GM12878 (cell line): ENCODE measurements at regions not wholly inside any gene's neighbourhood (a gene's known extent, or its start where the extent isn't known, plus 50 kb on each side); places are given as distances from the start of the nearest gene placed in this dataset.

ENCODE experiments used
- ATAC-seq: fragments of 200-7000 bp; cut with Tn5 transposase; 3 replicates; pipeline ENCODE4 v1.9.1; 2020; ENCODE audit warnings: mild to moderate bottlenecking, moderate library complexity
- BruUV-seq: library from RNA; stranded (reverse); fragments of 400-500 nt; replicated peaks from 2 replicates; lab custom pipeline; 2021; lab: Mats Ljungman, UMichigan
- CTCF ChIA-PET: fragments of 300-600 bp; sonication (Branson Sonifier 250); formaldehyde crosslinking; extraction: SDS; loops from one replicate; lab custom pipeline; 2021; ENCODE audit warnings: inconsistent platforms; lab: Yijun Ruan, JAX
- POLR2A ChIA-PET: fragments of 350-600 bp; formaldehyde crosslinking; extraction: SDS; loops from one replicate; lab custom pipeline; 2021; ENCODE audit warnings: inconsistent platforms; lab: Charles Lee
- RAD21 ChIA-PET: fragments of 300-600 bp; sonication (Branson Sonifier 250); formaldehyde crosslinking; loops from one replicate; lab custom pipeline; 2023; ENCODE audit warnings: antibody characterized with exemption; ENCODE audit not compliant: unreplicated experiment; lab: Charles Lee
- SMC1A ChIA-PET: fragments of 300-600 bp; sonication (Branson Sonifier 250); formaldehyde crosslinking; loops from one replicate; lab custom pipeline; 2023; ENCODE audit not compliant: unreplicated experiment, uncharacterized antibody; lab: Charles Lee
- DNase-seq: peaks from one replicate; pipeline ENCODE4 v3.0.0-alpha.2; 2011; ENCODE audit warnings: low read depth, low spot score
- FAIRE-seq: peaks from 3 replicates; lab custom pipeline; 2011; peaks lifted over from hg19 to GRCh38; lab: Jason Lieb, UNC
- H2AFZ ChIP-seq: 2 replicates; pipeline ENCODE4 v1.6.0; 2011; ENCODE audit warnings: low read depth, low read length, control low read depth; ENCODE audit not compliant: control insufficient read depth
- H3K27ac ChIP-seq: 2 replicates; pipeline ENCODE4 v1.5.1; 2011; ENCODE audit warnings: control low read depth; ENCODE audit not compliant: control insufficient read depth, insufficient read depth
- H3K27me3 ChIP-seq, 2 experiments: replicated peaks in 1 of 2; 2 replicates each; pipeline versions ENCODE4 v1.6.0 to v1.6.1; 2011; ENCODE audit warnings: low read length in 1 of 2; ENCODE audit not compliant: control insufficient read depth in 2 of 2, insufficient read depth in 2 of 2
- H3K36me3 ChIP-seq, 2 experiments: 2 replicates each; pipeline ENCODE4 v1.5.1; 2011; ENCODE audit warnings: low read length in 1 of 2; ENCODE audit not compliant: control insufficient read depth in 2 of 2, insufficient read depth in 2 of 2
- H3K4me1 ChIP-seq: 2 replicates; pipeline ENCODE4 v1.6.1; 2011; ENCODE audit warnings: mild to moderate bottlenecking, low read length, moderate library complexity, mixed read lengths; ENCODE audit not compliant: control insufficient read depth, insufficient read depth
- H3K4me2 ChIP-seq: 2 replicates; pipeline ENCODE4 v1.6.0; 2011; ENCODE audit warnings: control low read depth; ENCODE audit not compliant: control insufficient read depth, insufficient read depth
- H3K4me3 ChIP-seq: fragments of 200-600 bp; sonication (generic); 2 replicates; pipeline ENCODE4 v1.5.1; 2016
- H3K79me2 ChIP-seq: 2 replicates; pipeline ENCODE4 v1.6.0; 2011; ENCODE audit warnings: low read length; ENCODE audit not compliant: control insufficient read depth, insufficient read depth
- H3K9ac ChIP-seq: 2 replicates; pipeline ENCODE4 v1.8.0; 2011; ENCODE audit warnings: low read length, control low read depth, mixed read lengths; ENCODE audit not compliant: control insufficient read depth, insufficient read depth
- H3K9me3 ChIP-seq: replicated peaks from 3 replicates; pipeline ENCODE4 v1.5.1; 2011; ENCODE audit warnings: mild to moderate bottlenecking, low read length; ENCODE audit not compliant: control insufficient read depth, insufficient read depth
- H4K20me1 ChIP-seq: 2 replicates; pipeline ENCODE4 v1.6.0; 2011; ENCODE audit not compliant: control insufficient read depth, insufficient read depth
- CREB1 ChIP-seq: IDR thresholded peaks from 2 replicates; pipeline ENCODE4 v1.6.1; 2012; ENCODE audit warnings: low read depth, mild to moderate bottlenecking, inconsistent platforms
- MYC ChIP-seq: IDR thresholded peaks from 2 replicates; pipeline ENCODE4 v1.6.1; 2011; ENCODE audit warnings: mild to moderate bottlenecking, low read length, moderate library complexity, inconsistent platforms; ENCODE audit not compliant: insufficient read depth, insufficient replicate concordance, insufficient read length, severe bottlenecking
- SIN3A ChIP-seq: IDR thresholded peaks from 2 replicates; pipeline ENCODE4 v1.6.1; 2012; ENCODE audit warnings: low read depth, low read length, improper control_type of control experiment
- SMAD5 ChIP-seq: IDR thresholded peaks from 2 replicates; pipeline ENCODE4 v1.6.1; 2016; ENCODE audit warnings: antibody characterized with exemption, low read depth
- TAF1 ChIP-seq: IDR thresholded peaks from 2 replicates; pipeline ENCODE4 v1.6.1; 2011; ENCODE audit warnings: mild to moderate bottlenecking, low read depth, low read length, borderline replicate concordance
- YBX1 ChIP-seq: fragments of 450-650 bp; IDR thresholded peaks from 2 replicates; pipeline ENCODE4 v1.6.1; 2016; ENCODE audit warnings: antibody characterized with exemption
- ZNF687 ChIP-seq: fragments of 450-650 bp; IDR thresholded peaks from 2 replicates; pipeline ENCODE4 v1.6.1; 2017; ENCODE audit warnings: mild to moderate bottlenecking, moderate library complexity
- WGBS: methylation state at CpG from one replicate; pipeline ENCODE4 v1.1.6; 2016; ENCODE audit warnings: low lambda C conversion rate; ENCODE audit not compliant: insufficient replicate concordance, insufficient coverage; ENCODE audit errors: missing lambda C conversion rate; 5-methylcytosine and 5-hydroxymethylcytosine counted together
- in situ Hi-C: fragments of 300-500 bp; cut with MboI; formaldehyde crosslinking; loops from 9 replicates; pipeline ENCODE4 v1.14.3; 2018; ENCODE audit warnings: mixed read lengths
- intact Hi-C: fragments of 100-400 bp; cut with micrococcal nuclease; formaldehyde crosslinking; loops from one replicate; pipeline ENCODE4 v1.14.2; 2022; ENCODE audit not compliant: unreplicated experiment
- TF ChIP-seq, protein P1 (sequence below): fragments of 450-650 bp; IDR thresholded peaks from 2 replicates; pipeline ENCODE4 v1.6.1; 2016; ENCODE audit warnings: mild to moderate bottlenecking, moderate library complexity, borderline replicate concordance
- TF ChIP-seq, protein P2 (sequence below): fragments of 450-650 bp; conservative IDR thresholded peaks from 2 replicates; pipeline ENCODE4 v1.6.1; 2017; ENCODE audit warnings: mild to moderate bottlenecking, moderate library complexity
- TF ChIP-seq, protein P3 (sequence below): fragments of 450-650 bp; IDR thresholded peaks from 2 replicates; pipeline ENCODE4 v1.6.1; 2017; ENCODE audit warnings: antibody characterized with exemption, mild to moderate bottlenecking, moderate library complexity

GRCh38 chr4:24056289-24056688, 166.4 kb upstream of the PPARGC1A start (continued):
- TF ChIP-seq TAF1, result no peak

- H3K27ac ChIP-seq, result no peak overlapping the region
- intact Hi-C loops (no loop called here), in situ Hi-C loops (no loop called here)
- H2AFZ ChIP-seq, result no peak overlapping the region
- H3K4me1 ChIP-seq, result no peaks in the 10 kb centered on the region
- ATAC-seq (no peak), FAIRE-seq (no peak), DNase-seq (no peak)
- ChIA-PET POLR2A (no interaction called here), SMC1A (no interaction called here), RAD21 (no interaction called here), CTCF (no interaction called here)
- WGBS, result 13% methylated on average over 3 of the region's 3 CpGs
- no peak overlapping the region for H3K4me3 ChIP-seq
- no peaks in the 10 kb centered on the region for H3K79me2 ChIP-seq
- H3K9me3 ChIP-seq, result no peaks in the 10 kb centered on the region
- H3K4me2 ChIP-seq, result no peak overlapping the region
- no peaks in the 10 kb centered on the region for H3K27me3 ChIP-seq
- no peaks in the 10 kb centered on the region for H4K20me1 ChIP-seq
- BruUV-seq, result no TSS peak
- H3K36me3 ChIP-seq, result no peaks in the 10 kb centered on the region
- no peak overlapping the region for H3K9ac ChIP-seq
- TF ChIP-seq, protein P1, sequence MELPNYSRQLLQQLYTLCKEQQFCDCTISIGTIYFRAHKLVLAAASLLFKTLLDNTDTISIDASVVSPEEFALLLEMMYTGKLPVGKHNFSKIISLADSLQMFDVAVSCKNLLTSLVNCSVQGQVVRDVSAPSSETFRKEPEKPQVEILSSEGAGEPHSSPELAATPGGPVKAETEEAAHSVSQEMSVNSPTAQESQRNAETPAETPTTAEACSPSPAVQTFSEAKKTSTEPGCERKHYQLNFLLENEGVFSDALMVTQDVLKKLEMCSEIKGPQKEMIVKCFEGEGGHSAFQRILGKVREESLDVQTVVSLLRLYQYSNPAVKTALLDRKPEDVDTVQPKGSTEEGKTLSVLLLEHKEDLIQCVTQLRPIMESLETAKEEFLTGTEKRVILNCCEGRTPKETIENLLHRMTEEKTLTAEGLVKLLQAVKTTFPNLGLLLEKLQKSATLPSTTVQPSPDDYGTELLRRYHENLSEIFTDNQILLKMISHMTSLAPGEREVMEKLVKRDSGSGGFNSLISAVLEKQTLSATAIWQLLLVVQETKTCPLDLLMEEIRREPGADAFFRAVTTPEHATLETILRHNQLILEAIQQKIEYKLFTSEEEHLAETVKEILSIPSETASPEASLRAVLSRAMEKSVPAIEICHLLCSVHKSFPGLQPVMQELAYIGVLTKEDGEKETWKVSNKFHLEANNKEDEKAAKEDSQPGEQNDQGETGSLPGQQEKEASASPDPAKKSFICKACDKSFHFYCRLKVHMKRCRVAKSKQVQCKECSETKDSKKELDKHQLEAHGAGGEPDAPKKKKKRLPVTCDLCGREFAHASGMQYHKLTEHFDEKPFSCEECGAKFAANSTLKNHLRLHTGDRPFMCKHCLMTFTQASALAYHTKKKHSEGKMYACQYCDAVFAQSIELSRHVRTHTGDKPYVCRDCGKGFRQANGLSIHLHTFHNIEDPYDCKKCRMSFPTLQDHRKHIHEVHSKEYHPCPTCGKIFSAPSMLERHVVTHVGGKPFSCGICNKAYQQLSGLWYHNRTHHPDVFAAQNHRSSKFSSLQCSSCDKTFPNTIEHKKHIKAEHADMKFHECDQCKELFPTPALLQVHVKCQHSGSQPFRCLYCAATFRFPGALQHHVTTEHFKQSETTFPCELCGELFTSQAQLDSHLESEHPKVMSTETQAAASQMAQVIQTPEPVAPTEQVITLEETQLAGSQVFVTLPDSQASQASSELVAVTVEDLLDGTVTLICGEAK, result no peak
- TF ChIP-seq ZNF687, result no peak
- no peak for TF ChIP-seq YBX1
- TF ChIP-seq SIN3A, result no peak
- TF ChIP-seq, protein P2, sequence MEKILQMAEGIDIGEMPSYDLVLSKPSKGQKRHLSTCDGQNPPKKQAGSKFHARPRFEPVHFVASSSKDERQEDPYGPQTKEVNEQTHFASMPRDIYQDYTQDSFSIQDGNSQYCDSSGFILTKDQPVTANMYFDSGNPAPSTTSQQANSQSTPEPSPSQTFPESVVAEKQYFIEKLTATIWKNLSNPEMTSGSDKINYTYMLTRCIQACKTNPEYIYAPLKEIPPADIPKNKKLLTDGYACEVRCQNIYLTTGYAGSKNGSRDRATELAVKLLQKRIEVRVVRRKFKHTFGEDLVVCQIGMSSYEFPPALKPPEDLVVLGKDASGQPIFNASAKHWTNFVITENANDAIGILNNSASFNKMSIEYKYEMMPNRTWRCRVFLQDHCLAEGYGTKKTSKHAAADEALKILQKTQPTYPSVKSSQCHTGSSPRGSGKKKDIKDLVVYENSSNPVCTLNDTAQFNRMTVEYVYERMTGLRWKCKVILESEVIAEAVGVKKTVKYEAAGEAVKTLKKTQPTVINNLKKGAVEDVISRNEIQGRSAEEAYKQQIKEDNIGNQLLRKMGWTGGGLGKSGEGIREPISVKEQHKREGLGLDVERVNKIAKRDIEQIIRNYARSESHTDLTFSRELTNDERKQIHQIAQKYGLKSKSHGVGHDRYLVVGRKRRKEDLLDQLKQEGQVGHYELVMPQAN, result no peak
- TF ChIP-seq, protein P3, sequence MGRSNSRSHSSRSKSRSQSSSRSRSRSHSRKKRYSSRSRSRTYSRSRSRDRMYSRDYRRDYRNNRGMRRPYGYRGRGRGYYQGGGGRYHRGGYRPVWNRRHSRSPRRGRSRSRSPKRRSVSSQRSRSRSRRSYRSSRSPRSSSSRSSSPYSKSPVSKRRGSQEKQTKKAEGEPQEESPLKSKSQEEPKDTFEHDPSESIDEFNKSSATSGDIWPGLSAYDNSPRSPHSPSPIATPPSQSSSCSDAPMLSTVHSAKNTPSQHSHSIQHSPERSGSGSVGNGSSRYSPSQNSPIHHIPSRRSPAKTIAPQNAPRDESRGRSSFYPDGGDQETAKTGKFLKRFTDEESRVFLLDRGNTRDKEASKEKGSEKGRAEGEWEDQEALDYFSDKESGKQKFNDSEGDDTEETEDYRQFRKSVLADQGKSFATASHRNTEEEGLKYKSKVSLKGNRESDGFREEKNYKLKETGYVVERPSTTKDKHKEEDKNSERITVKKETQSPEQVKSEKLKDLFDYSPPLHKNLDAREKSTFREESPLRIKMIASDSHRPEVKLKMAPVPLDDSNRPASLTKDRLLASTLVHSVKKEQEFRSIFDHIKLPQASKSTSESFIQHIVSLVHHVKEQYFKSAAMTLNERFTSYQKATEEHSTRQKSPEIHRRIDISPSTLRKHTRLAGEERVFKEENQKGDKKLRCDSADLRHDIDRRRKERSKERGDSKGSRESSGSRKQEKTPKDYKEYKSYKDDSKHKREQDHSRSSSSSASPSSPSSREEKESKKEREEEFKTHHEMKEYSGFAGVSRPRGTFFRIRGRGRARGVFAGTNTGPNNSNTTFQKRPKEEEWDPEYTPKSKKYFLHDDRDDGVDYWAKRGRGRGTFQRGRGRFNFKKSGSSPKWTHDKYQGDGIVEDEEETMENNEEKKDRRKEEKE, result no peak
- no peak for TF ChIP-seq MYC
- TF ChIP-seq SMAD5, result no peak
- TF ChIP-seq CREB1, result no peak
Measured at GRCh38 chr4:24055623-24056022, 165.8 kb upstream of the PPARGC1A start.
